AG08395 (cell line): ENCODE measurements at regions not wholly inside any gene's neighbourhood (a gene's known extent, or its start where the extent isn't known, plus 50 kb on each side); places are given as distances from the start of the nearest gene placed in this dataset.
"Not testable (repeated sequence)": the region's sequence is repeated elsewhere in the genome, so short reads cannot be mapped to it uniquely, and the experiment has no call there.

ENCODE experiments used
- DNase-seq: peaks from one replicate; pipeline ENCODE4 v3.0.0; 2012; ENCODE audit warnings: mixed read lengths, low spot score

DNA sequence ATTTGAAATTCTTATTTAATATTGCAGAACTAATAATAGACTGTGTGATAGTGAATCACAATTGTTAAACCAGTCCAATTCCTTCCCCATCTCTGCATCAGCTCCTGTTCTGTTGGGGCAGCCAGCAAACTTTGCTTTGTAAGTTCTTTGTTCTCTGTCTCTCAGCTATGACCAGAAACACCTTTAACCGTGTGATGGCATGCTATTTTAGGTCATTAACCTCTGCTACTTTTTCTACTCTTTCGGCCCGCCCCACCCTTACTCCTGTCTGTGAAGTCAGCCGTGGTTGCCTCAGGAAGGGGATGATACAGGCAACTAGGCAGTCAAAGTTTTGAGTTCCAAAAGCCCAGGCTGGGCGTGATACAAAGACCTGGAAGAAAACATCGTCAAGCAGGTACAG is 51.3 kb upstream of the EGFL6 start:
- DNase-seq = no peak

- no peak for DNase-seq
These were observed 54.0 kb upstream of the EGFL6 start for GRCh38 chrX:13515211-13515930.

DNA sequence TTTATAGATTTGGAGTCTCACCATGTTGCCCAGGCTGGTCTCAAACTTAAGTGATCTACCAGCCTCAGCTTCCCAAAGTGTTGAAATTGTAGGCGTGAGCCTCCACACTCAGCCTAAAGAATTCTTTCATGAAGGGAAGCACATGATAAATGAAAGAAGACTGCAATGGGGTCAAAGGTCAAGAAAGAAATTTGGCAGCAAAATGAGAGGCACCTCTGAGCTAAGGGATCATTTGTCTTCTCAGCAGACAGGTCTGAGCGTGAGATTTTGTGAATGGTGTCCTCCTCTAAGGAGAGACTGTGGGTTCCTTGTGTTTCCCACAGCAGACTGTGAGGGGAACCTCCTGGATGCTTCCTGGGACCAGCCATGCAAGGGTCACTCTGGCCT is 57.5 kb upstream of the EGFL6 start:
- DNase-seq = no peak

DNA sequence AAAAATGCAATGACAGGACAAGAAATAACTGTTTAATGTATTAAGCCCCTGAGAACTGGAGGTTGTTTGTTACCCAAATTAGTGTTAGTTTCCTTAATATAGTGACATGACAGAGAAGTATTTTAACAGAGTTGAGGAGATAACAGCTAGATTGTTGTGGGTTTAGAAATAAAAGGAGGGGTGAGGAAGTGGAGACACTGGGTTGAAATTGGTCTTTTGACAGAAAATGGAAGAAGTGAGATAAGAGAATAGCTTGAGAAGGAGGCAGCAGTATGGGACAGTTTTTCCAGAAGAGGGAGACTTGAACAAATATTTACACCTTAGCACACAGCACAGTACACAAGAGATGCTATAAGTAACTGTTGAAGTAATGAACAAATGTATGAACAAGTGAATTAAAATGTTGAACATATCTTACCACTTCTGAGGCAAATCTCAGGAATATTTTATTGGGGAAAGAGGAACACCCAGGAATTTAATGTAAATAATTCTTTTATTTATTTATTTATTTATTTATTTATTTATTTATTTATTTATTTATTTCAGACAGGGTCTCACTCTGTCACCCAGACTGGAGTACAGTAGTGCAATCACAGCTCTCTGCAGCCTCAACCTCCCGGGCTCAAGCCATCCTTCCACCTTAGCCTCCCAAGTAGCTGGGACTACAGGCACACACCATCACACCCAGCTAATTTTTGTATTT is 58.0 kb upstream of the EGFL6 start:
- no peak for DNase-seq

- no peak for DNase-seq
These were observed 61.5 kb upstream of the EGFL6 start for GRCh38 chrX:13507893-13508292.

DNA sequence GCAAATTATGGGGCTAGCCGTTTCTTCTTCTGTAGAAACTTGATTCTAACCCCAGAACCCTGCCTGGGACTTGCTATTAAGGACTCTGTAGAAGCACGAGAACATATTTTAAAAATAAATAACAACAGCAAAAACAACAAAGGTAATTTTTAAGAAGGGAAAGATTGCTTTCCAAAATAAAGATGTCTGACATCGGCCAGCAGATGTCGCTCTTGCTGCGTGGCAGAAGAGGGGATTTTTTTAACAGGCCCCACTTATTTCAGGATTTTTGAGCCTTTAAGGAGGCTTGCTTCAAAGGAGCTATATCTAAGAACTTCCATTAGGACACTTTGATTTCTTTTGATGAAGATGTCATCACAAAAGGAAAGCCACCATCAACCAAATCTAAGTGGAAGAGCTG is 62.8 kb upstream of the EGFL6 start:
- DNase-seq = peak; percentile 65

- no peak for DNase-seq
These were observed 66.8 kb upstream of the EGFL6 start for GRCh38 chrX:13502590-13502989.

DNA sequence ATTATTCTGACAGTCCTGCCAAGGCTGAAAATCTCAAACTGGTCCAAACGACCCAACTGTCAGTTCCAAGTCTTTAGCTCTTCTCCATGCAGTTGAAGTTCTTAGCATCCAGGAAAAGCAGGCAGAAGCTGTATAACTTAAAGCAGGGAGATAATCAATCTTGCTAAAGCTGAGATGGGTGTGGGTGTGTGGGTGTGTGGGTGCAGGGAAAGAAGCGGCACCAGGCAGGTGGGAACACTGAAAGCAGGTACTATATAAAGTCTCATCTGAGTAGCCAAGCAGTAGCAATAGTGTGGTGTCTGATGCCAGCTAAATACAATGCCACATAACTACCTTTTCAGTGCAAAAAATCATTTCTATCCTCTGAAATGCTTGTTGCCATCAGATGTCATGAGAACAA is 69.7 kb upstream of the EGFL6 start:
- no peak for DNase-seq

- no peak for DNase-seq
These were observed 71.2 kb upstream of the EGFL6 start for GRCh38 chrX:13498238-13498637.

DNA sequence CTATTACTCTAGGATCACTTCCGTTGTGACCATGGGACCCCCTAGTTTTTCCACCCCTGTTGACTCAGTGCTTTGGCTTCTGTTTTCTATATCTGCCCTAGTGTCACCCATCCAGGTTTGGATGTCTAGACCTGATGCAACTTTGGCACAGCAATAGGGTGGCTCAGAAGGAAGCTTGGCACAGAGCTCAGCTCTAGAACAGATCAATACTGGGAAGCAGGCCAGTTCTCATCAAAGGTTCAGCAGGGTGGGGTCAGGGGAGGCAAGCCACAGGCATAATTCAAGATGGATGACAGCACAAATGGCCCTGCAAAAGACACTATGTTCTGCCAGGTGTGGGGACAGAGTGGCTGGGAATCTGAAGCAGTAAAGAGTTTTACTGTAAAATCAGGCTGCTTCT is 74.2 kb upstream of the EGFL6 start:
- no peak for DNase-seq

GRCh38 chrX:13494562-13494961 is 74.8 kb upstream of the EGFL6 start:
- DNase-seq = no peak

GRCh38 chrX:13493659-13494058 is 75.7 kb upstream of the EGFL6 start:
- no peak for DNase-seq

- DNase-seq = no peak
These were observed 77.1 kb upstream of the EGFL6 start for GRCh38 chrX:13492286-13492685.

GRCh38 chrX:13491061-13491460 is 78.3 kb upstream of the EGFL6 start:
- DNase-seq = no peak

DNA sequence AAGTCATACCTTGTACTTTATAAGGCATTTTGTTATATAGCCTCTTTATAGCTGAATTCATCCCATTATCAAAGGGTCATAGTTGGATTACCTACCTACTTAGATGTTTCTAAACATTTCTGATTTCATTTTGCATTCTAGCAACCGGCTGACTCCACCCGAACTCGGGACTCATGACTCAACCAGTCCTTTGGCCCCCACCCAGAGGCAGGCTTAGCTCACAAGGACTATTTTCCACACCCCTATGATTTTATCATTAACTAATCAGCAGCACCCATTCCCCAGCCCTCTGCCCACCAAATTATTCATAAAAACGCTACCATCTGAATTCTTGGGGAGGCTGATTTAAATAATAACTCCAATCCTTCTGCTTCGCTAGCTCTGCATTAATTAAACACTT is 79.9 kb upstream of the EGFL6 start:
- DNase-seq = peak; percentile 31

DNA sequence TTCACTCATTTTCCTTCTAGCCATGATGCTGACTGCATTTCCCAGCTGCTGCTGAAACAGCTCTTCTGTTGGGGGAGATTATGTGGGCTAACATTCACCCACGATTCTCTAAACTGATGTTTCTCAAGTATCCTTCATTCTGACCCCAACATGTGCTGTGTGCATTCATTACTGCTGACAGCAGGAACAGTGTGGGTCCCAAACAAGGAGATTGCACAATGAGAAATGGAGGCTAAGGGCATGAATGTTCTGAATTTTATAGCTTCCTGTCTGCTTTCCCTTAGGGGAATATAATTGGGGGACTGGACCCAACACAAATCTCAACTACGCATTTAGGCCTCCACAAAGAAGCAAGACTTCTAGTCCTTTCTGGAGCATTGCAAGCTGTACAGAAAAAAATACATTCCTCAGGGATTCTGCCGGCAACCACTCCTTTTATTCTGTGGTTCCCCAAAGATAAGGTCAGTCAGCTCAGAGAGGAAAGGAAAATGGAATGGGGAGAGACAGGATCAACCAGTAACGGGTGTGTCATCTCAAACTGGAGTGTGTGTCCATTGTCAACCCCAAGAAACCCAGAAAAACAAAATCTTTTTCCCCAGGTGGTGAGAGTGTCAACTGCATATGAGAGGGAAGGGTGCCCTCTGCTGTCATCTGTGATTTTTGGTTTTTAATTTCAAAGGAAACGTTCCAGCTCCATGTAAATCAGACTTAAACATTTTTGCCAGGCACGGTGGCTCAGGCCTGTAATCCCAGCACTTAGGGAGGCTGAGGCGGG is 81.5 kb upstream of the EGFL6 start:
- peak; percentile 78 for DNase-seq

GRCh38 chrX:13485167-13485566 is 84.2 kb upstream of the EGFL6 start:
- DNase-seq = no peak

GRCh38 chrX:13483773-13484172 is 85.6 kb upstream of the EGFL6 start:
- no peak for DNase-seq

GRCh38 chrX:13482746-13483541 is 86.5 kb upstream of the EGFL6 start:
- DNase-seq = no peak

DNA sequence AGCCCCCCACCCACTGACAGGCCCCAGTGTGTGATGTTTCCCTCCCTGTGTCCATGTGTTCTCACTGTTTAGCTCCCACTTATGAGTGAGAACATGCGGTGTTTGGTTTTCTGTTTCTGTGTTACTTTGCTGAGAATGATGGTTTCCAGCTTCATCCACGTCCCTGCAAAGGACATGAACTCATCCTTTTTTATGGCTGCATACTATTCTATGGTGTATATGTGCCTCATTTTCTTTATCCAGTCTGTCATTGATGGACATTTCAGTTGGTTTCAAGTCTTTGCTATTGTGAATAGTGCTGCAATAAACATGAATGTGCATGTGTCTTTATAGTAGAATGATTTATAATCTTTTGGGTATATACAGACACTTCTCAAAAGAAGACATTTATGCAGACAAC is 88.6 kb upstream of the EGFL6 start:
- not testable (repeated sequence) for DNase-seq

GRCh38 chrX:13479452-13479813 is 90.0 kb upstream of the EGFL6 start:
- DNase-seq = no peak

GRCh38 chrX:13478740-13479451 is 90.5 kb upstream of the EGFL6 start:
- no peak for DNase-seq
